GM21367 (cell line): ENCODE measurements at regions not wholly inside any gene's neighbourhood (a gene's known extent, or its start where the extent isn't known, plus 50 kb on each side); places are given as distances from the start of the nearest gene placed in this dataset.

Source experiments
- ATAC-seq: cut with Tn5 transposase; IDR thresholded peaks from one replicate; pipeline ENCODE4 v1.9.1; 2021; ENCODE audit not compliant: unreplicated experiment

- ATAC-seq = no peak
Measured at GRCh38 chr2:15718944-15719323, 127.3 kb downstream of the DDX1 start.

DNA sequence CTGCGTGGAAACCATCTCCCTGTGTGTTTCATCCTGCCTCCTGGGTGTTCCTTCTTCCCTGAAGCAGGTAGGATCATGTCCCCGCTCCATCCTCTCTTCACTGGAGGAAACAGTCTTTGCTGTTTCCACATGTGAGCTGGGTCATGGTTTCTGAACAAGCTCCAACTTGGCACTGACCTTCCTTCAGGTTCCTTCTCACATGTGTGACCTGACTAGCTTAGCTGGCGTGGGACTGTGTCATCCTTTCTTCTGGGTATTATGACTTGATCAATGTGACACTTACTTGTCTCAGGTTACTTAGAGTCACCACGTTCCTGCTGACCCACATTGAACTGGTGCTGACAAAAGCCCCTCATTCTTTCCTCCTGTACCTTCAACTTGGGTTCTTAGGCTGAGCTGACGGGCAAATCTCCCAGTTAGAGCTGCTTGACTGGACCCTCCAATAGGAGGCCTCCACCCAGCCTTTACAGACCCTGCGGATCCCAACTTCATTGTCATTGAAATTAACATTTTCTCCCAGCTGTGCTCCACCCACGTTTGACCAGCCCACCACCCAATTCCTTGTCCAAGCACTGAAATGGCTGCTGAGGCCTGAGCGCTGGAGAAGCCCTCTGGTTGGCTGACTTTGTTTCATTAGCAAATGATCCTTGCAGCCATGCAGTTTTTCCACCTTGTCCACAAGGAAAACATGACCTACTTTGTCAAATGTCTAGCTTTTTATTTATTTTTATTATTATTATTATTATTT lies 128.1 kb downstream of the DDX1 start:
- ATAC-seq = no peak

DNA sequence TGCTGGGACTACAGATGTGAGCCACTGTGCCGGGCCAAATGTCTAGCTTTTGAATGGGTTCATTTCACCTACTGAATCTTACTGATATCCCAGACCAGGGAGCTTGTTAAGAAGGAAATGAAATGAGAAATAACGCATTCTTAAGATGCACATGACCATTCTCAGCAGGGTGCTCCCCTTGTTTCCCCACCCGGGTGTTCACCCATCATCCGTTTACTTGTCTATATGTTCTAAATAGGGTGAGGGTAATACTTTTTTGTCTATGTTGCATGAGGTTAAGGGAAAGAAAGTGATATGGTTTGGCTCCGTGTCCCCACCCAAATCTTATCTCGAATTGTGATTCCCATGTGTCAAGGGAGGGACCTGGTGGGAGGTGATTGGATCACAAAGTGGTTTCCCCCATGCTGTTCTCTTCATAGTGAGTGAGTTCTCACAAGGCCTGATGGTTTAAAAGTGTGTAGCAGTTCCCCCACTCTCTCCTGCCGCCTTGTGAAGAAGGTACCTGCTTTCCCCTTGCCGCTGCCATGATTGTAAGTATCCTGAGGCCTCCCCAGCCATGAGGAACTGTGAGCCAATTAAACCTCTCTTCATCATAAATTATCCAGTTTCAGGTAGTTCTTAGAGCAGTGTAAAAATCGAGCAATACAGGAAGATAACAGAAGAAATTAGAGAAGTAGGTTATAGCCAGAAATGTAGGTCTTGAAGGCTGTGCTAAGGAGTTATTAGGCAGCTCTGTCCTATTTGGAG lies 129.1 kb downstream of the DDX1 start:
- ATAC-seq = no peak

DNA sequence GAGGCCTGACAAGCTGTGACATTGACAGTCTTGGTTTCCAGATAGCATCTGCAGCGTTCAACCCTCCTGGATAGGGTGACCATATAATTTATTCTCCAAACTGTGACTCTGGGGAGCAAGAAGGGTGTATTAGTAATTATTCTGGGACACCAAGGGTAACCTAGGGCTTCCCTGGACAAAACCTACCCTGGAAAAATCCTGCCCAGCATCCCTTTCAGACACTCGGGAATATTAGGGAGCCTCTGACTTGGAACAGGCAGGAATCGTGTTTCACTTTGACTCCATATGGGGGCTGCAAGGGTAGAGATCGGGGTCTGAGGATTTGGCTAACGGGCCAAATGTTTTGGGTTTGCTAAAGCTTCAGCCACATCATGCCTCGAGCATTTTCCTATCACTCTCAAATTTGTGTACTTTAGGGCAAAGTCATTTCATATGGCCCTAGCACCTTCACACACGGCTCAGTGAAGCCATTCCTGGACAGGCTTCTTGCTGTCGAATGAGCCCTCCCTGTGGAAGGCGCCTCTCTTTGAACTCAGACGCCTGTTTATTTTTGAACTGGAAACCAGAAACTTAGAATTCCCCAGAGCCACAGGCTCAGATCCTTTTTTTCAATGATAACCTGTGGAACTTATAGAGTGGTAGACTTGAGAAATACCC lies 129.9 kb downstream of the DDX1 start:
- no peak for ATAC-seq

GRCh38 chr2:15722980-15723379 lies 131.3 kb downstream of the DDX1 start:
- ATAC-seq = no peak

DNA sequence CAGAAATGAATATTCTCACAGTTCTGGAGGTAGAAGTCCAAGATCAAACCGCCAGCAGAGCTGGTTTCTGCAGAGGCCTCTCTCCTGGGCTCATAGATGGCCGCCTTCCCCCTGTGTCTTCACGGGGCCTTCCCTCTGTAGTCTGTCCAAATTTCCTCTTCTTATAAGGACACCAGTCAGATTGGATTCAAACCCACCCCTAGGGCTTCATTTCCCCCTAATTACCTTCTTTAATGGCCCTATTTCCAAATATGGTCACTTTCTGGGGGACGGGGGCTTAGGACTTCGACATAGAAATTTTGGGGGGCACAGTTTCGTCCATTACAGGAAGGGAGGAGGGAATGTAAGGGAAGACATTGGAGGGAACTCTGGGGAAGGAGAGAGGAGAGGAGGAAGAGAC lies 132.6 kb downstream of the DDX1 start:
- ATAC-seq = no peak

- no peak for ATAC-seq
Measured at GRCh38 chr2:15725101-15725781, 133.6 kb downstream of the DDX1 start.

DNA sequence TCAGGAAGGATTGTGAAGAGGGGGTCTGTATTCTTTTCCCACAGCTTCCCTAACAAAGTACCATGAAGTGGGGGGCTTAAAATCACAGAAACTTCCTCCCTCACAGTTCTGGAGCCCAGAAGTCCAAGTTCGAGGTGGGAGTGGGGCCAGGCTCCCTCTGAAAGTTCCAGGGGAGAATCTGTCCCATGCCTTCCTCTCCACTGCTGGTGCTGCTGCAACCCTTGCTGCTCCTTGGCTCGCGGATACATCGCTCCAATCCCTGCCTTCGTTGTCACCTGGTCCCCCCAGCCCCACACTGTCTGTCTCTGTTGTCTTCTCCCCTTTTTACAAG lies 134.1 kb downstream of the DDX1 start:
- ATAC-seq = no peak

DNA sequence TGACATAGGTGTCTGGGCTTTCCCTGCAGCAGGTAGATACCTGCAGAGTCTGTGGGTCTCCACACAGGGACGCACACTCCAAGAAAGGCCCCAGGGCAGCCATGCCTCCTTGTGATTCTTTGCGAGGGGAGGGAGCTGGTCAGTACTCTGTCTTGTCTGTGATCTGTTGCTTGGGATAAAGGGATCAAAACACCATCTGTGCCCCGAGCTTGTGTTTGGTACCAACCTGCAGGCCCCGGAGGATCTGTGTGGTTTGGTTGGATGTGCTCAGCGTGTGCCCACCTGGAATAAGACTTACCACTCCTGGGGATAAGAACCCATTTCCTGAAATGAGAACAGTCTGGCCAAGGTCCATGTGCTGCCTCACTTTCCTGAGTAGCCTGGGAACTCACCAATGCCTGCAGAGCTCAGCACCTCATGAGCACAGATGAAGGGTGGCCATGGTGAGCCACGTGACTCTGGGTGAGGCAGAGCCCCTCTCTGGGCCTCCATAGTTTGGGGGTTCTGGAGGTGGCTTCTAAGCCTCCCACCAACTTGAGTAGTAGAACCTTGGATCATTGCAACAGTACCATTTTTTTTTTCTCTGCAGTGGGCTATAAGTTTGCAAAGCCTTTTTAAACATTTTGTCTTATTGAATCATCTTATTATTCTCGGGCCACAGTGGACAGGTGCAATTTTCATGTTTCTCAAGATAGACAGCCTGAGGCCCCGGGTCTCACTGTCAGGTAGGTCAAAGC lies 134.8 kb downstream of the DDX1 start:
- no peak for ATAC-seq

DNA sequence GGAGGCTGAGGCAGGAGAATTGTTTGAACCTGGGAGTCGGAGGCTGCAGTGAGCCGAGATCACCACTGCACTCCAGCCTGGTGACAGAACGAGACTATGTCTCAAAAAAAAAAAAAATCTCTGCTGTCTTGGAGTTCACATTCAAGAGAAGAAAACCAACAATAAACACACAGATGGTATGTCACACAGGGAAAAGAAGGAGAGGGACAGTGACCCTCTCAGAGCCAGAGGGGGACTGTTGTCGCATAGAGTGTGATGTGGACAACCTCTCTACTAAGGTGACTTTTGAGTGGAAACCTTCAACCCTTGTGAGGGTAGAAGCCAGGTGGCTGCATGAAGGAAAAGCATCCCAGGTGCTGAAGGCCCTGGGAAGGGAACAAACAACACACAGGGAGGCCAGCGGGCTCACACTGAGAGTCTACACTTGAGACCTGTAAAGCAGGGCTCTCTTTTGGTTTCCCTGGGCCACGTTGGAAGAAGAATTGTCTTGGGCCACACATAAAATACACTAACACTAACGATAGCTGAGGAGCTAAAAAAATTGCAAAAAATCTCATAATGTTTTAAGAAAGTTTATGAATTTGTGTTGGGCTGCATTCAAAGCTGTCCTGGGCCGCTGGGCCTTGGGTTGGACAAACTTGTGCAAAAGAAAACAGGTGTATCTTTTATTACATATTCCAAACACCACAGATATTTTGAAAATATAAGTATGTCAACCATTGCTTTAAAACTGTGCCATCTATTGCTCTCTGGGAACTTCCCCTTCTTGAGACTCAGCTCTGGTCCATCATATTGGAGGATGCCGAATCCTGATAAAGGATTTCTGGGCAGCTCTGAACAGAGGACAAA lies 136.0 kb downstream of the DDX1 start:
- no peak for ATAC-seq

GRCh38 chr2:15728245-15728938 lies 136.7 kb downstream of the DDX1 start:
- no peak for ATAC-seq

- no peak for ATAC-seq
Measured at GRCh38 chr2:15729001-15729400, 137.3 kb downstream of the DDX1 start.

DNA sequence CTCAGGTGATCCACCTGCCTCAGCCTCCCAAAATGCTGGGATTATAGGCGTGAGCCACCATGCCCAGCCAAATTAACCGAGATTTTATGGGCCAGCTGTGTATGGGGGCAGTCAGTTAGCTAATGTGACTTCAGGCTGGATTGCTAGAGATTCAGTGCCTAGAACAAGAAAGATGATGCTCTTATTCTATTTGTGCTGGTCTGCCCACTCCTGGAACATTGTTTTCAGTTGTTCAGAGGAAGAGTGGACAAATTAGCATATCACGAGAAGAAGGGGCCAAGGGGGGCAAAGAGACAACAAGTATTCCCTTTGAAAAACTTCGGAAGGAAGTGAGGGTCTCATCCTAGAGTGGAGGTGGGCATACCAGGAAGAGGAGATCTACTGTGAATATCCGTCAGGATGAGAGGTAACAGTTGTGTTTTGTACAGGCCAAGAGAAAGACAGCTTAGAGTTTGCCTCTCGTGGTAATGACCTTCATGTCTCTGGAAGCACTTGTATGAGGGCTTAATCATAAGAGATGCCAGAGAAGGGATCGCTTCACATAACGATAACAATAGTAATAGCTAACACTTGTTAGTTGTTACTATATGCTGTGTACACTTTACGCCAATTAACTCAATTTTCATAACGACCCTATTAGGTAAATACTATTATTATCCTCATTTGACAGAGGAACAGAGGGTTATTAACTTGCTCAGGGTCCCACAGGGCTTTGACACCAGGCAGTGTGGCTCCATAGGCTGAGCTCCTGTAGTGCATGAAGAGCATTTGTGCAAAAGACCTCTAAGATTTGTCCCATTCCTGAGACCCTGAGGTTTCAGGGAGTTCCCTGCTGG lies 138.3 kb downstream of the DDX1 start:
- peak; percentile 3 for ATAC-seq

GRCh38 chr2:15730545-15731212 lies 139.0 kb downstream of the DDX1 start:
- ATAC-seq = peak; percentile 34

DNA sequence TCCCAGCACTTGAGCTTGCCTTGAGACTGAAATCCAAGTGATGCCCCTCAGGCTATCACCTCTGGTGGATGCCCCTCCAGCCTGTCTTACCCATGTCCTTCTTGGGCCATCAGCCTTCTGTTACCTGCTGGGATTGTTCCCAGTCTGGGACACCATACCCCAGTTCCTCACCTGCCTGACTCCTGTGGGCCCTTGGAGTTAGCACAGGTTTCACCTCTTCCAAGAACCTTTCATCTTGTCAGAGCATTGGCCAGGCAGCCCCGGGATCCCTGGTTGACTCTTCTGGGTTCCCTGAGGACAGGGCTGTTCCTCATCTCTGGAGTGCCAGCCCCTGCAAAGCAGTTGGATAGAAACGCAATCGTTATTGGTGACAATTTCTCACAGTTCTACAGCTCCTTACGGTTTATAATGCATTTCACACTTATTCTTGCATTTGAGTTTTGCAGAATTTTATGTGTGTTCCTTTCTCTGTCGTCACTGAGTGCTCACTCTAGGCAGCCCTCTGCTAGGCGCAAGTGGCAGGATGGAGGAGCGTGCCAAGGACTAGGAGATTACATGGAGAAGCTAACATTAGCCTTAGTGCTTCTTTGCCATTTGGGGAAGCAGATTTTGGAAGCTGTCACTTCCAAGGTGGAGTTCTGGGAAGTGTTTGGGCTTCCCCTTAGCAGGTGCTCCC lies 139.7 kb downstream of the DDX1 start:
- ATAC-seq = no peak

DNA sequence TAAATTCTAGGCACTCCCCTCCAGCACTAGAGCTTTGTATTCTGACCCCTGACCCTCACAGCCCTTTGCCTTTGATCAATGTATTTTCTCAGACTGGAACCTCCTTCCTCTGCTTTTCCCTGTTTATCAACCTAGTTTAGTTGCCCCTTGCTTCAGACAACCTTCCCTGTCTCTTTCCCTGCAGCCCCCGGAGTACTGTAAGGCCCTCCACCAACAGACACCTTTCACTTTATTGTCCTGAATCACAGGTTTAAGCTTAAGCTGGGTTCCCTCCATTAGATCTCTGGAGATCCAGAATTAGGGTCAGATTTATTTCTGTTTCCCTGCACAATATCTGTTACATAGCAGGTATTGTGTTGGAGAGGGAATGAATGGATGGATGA lies 140.2 kb downstream of the DDX1 start:
- no peak for ATAC-seq

- ATAC-seq = peak; percentile 96
Measured at GRCh38 chr2:15732341-15733077, 140.8 kb downstream of the DDX1 start.
